ENCODE measurements at regions not wholly inside any gene's neighbourhood (a gene's known extent, or its start where the extent isn't known, plus 50 kb on each side); places are given as distances from the start of the nearest gene placed in this dataset.
"Not testable (repeated sequence)": the region's sequence is repeated elsewhere in the genome, so short reads cannot be mapped to it uniquely, and the experiment has no call there.

DNA sequence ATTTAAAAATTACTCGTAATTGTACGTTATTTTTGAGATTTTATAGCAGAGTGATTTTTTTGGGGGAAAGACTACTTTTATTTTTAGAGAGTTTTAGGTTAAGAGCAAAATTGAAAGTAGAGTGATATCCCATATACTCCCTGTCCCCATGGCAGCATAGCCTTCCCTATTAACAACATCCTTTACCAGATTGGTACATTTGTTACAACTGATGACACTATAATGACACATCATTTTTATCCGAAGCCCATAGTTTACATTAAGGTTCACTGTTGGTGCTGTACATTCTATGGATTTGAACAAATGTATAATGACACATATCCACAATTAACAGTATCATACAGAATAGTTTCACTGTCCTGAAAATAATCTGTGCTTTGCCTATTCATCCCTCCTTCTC lies 1126.4 kb upstream of the CITED2 start:
- Mint-ChIP-seq H3K9me3 (no peaks in the 10 kb centered on the region), H3K27me3 (no peaks in the 10 kb centered on the region), H3K27ac (no peak overlapping the region), H3K4me1 (no peaks in the 10 kb centered on the region), H3K36me3 (ENCODE audit: low read depth) (no peaks in the 10 kb centered on the region), H3K4me3 (no peak overlapping the region)
- intact Hi-C loops (cut with micrococcal nuclease): no loop called here
- POLR2A ChIA-PET: no interaction called here
- CTCF ChIA-PET: no interaction called here
- ATAC-seq (ENCODE audit: low read depth) (no peak), DNase-seq (no peak)
- TF ChIP-seq, protein P1, sequence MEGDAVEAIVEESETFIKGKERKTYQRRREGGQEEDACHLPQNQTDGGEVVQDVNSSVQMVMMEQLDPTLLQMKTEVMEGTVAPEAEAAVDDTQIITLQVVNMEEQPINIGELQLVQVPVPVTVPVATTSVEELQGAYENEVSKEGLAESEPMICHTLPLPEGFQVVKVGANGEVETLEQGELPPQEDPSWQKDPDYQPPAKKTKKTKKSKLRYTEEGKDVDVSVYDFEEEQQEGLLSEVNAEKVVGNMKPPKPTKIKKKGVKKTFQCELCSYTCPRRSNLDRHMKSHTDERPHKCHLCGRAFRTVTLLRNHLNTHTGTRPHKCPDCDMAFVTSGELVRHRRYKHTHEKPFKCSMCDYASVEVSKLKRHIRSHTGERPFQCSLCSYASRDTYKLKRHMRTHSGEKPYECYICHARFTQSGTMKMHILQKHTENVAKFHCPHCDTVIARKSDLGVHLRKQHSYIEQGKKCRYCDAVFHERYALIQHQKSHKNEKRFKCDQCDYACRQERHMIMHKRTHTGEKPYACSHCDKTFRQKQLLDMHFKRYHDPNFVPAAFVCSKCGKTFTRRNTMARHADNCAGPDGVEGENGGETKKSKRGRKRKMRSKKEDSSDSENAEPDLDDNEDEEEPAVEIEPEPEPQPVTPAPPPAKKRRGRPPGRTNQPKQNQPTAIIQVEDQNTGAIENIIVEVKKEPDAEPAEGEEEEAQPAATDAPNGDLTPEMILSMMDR (IDR thresholded peaks at IDR 0.05): no peak

DNA sequence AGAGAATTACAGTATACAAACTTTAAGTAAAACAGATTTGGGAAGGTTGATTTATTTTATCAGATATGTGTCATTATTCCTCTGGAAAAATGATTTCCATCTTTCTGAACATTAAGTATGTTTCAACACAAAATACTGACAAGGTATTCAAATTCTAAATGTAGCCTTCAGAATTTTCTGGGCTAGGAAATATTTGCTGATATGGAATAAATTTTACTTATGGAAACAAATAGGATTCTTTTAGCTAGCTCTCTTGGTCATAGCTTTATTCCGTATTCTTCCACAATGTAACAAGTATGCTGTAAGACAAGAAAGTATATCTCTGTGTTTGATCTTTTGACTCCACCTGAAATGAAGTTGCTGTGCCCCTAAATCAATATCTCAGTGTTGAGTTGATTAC lies 1125.2 kb upstream of the CITED2 start:
- TF ChIP-seq, protein P1 (IDR thresholded peaks at IDR 0.05): no peak
- Mint-ChIP-seq H3K9me3 (no peaks in the 10 kb centered on the region), H3K4me1 (no peaks in the 10 kb centered on the region), H3K4me3 (no peak overlapping the region), H3K36me3 (ENCODE audit: low read depth) (no peaks in the 10 kb centered on the region), H3K27ac (no peak overlapping the region), H3K27me3 (no peaks in the 10 kb centered on the region)
- ChIA-PET CTCF (no interaction called here), POLR2A (no interaction called here)
- intact Hi-C loops (cut with micrococcal nuclease): no loop called here
- DNase-seq (no peak), ATAC-seq (ENCODE audit: low read depth) (no peak)

DNA sequence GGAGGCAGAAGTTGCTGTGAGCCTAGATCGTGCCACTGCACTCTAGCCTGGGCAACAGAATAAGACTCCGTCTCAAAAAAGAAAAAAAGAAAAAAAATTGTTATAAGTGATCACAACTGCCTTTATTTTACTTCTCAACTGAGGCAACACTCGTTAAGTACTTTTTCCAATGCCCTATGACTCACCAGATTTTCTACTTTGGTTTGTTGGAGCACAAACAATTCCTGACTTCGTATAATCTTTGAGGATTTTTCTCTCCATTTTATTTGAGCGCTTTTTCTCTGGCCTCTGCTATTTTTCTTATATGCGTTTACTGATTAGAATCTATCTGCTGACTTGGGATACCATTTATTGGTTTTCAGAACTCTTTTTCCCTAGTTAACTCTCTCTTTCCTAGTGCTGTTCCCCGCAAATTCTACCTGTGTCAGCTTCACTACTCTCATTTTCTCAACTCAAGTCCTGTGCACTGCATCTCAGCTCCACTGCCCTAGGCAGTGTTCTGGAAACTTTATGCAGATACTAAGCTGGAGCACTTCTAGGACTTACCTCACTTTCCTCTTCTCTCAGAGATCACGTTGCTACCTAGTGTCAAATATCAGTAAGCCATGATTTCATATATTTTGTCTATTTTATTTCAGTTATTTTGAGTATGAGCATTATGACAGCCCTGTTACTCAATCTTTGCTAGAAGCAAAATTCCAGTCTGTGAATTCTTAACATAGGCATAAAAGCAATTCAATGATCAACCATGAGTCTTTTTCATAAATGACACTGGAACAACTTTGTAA lies 1120.1 kb upstream of the CITED2 start:
- DNase-seq (no peak), ATAC-seq (ENCODE audit: low read depth) (no peak)
- H3K4me3 Mint-ChIP-seq: no peak overlapping the region
- H3K27me3 Mint-ChIP-seq: no peaks in the 10 kb centered on the region
- no peaks in the 10 kb centered on the region for H3K4me1 Mint-ChIP-seq
- no peak overlapping the region for H3K27ac Mint-ChIP-seq
- intact Hi-C loops (cut with micrococcal nuclease): no loop called here
- POLR2A ChIA-PET: no interaction called here
- TF ChIP-seq, protein P1 (IDR thresholded peaks at IDR 0.05): no peak
- H3K9me3 Mint-ChIP-seq: no peaks in the 10 kb centered on the region
- no peaks in the 10 kb centered on the region for H3K36me3 Mint-ChIP-seq (ENCODE audit: low read depth)
- CTCF ChIA-PET: no interaction called here

DNA sequence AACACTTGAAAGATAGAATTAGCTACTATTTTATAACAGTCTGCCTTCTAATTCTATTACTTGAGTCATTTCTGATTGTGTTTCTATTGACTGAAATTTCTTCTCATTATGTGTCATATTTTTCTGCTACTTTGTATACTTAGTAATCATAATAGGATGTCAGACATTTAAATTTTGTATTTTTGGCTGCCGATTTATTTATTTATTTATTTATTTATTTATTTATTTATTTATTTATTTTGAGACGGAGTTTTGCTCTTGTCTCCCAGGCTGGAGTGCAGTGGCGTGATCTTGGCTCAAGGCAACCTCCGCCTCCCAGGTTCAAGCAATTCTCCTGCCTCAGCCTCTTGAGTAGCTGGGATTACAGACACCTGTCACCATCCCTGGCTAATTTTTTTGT lies 1119.0 kb upstream of the CITED2 start:
- H3K4me3 Mint-ChIP-seq; POLR2A ChIA-PET; H3K36me3 Mint-ChIP-seq (ENCODE audit: low read depth); CTCF ChIA-PET; H3K27me3 Mint-ChIP-seq; H3K27ac Mint-ChIP-seq; H3K9me3 Mint-ChIP-seq; H3K4me1 Mint-ChIP-seq; DNase-seq; ATAC-seq (ENCODE audit: low read depth); intact Hi-C loops (cut with micrococcal nuclease): not testable (repeated sequence)

DNA sequence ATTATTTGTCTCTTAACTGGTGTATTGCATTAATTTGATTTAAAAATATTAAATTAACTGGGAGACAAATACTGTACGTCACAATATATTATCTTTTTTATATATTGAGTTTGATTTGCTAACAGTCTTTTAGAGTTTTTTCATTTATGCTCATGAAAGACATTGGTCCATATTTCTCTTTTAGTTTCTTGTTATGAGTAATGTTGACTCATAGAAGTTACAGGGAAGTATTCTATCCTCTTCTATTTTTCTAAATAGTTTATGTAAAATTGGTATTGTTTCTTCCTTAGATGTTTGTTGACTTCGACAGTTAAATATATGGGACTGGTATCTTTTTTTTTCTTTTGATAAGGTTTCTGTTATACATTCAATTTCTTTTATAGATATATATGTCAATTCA lies 1115.6 kb upstream of the CITED2 start:
- Mint-ChIP-seq H3K27ac (no peak overlapping the region), H3K4me1 (no peaks in the 10 kb centered on the region), H3K4me3 (no peak overlapping the region), H3K9me3 (no peaks in the 10 kb centered on the region), H3K36me3 (ENCODE audit: low read depth) (no peaks in the 10 kb centered on the region), H3K27me3 (no peaks in the 10 kb centered on the region)
- no peak for DNase-seq
- ChIA-PET POLR2A (no interaction called here), CTCF (no interaction called here)
- intact Hi-C loops (cut with micrococcal nuclease): no loop called here
- no peak for ATAC-seq (ENCODE audit: low read depth)
- TF ChIP-seq, protein P1 (IDR thresholded peaks at IDR 0.05): no peak

DNA sequence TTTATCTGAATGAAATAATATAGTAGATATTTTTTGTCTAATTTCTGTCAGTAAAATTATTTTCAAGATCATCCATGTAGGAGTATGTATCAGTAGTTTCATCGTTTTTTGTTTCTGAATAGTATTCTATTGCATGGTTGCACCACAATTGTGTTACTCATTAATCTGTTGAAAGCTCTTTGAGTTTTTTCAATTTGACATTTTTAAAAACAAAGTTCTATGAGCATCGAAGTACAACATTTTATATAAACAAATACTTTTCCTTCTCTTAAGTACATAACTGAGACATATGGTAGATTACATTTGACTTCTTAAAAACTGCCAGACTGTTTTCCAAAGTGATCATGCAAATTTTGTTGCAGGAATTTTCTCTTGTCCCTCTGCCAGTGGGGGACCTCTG lies 1113.1 kb upstream of the CITED2 start:
- Mint-ChIP-seq H3K36me3 (ENCODE audit: low read depth) (no peaks in the 10 kb centered on the region), H3K27me3 (no peaks in the 10 kb centered on the region), H3K27ac (no peak overlapping the region), H3K4me1 (no peaks in the 10 kb centered on the region), H3K9me3 (no peaks in the 10 kb centered on the region), H3K4me3 (no peak overlapping the region)
- DNase-seq (no peak), ATAC-seq (ENCODE audit: low read depth) (no peak)
- ChIA-PET CTCF (no interaction called here), POLR2A (no interaction called here)
- intact Hi-C loops (cut with micrococcal nuclease): no loop called here
- TF ChIP-seq, protein P1 (IDR thresholded peaks at IDR 0.05): no peak
